Spleen (tissue), 3 donors: ENCODE measurements at regions not wholly inside any gene's neighbourhood (a gene's known extent, or its start where the extent isn't known, plus 50 kb on each side); places are given as distances from the start of the nearest gene placed in this dataset.

Experiments
- POLR2A ChIP-seq, 3 donors: fragments of 450-650 bp; IDR thresholded peaks; one replicate each; pipeline ENCODE4 v1.5.1; 2017; ENCODE audit warnings: antibody characterized with exemption in 3 of 3, mild to moderate bottlenecking in 1 of 3
- POLR2AphosphoS5 ChIP-seq, 3 donors: sonication (generic); formaldehyde crosslinking; IDR thresholded peaks; one replicate each; pipeline ENCODE4 v1.5.1; 2017; ENCODE audit warnings: antibody characterized with exemption in 3 of 3

DNA sequence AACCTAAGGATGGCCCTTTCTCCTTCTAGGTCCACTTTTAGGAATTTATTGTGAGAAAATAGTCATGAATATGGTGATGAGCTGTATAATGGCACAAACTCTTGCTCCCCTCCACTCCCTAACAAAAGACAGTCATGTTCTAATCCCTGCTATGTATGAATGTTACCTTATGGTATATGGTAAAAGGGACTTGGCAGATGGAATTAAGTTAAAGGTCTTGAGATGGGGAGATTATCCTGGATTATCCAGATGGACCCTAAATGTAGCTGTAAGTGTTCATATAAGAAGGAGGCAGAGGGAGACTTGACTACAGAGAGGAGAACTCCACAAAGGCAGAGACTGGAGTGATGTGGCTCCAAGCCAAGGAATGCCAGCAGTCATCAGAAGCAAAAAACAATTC, 296.1 kb downstream of the SOX9 start:
- TF ChIP-seq POLR2A (IDR thresholded peaks at IDR 0.05) (no peak), POLR2AphosphoS5 (IDR thresholded peaks at IDR 0.05) (no peak)
